HG03565 (cell line): ENCODE measurements at regions not wholly inside any gene's neighbourhood (a gene's known extent, or its start where the extent isn't known, plus 50 kb on each side); places are given as distances from the start of the nearest gene placed in this dataset.
"Not testable (repeated sequence)": the region's sequence is repeated elsewhere in the genome, so short reads cannot be mapped to it uniquely, and the experiment has no call there.

Source experiments
- ATAC-seq: cut with Tn5 transposase; IDR thresholded peaks from one replicate; pipeline ENCODE4 v1.9.1; 2021; ENCODE audit warnings: mild to moderate bottlenecking, moderate library complexity; ENCODE audit not compliant: unreplicated experiment

DNA sequence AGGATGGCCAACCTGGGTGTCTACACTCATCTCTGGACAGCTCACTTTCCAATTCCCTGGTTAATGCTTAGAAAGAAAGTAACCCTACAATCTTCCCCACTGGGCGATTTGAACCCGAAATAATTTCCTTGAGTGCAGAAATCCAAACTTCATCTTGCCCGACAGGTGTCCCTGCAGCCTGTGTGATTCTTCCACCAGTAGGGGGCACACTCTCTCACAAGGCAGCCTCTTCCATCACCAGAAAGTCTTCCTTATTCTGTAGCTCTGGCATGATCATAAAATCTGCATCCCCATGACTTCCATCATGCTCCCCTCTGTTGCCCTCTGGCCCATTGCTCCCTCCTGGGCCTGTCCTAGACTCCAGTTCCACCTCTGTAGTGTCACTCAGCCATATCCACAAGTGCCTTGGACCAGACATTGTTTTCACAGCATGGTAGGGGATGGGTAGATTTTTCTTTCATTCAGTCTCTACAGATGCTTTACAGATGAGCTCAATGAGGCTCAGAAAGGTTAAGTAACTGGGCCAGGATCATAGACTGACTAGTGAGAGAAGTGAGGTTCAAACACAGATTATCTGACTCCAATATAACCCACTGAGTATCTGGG, 170.4 kb upstream of the SPTLC3 start:
- ATAC-seq, result no peak

DNA sequence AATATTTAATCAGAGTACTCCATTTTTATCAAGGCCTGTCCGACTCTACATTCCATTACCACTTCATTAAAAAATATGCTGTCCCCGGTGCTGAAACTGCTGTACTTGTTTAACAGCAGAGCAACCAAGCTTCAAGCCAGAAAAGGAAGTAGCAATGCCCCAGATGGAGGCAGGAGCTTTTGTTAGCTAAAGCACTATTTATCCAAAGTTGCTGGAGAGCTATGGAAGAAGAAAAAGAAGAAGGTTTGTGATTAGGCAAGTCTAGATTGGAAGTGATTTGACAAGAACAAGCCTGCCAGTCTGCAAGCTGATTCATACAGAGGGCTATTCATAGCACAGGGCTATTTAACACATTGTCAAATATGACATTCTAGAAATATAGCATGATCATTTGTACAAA, 160.9 kb upstream of the SPTLC3 start:
- no peak for ATAC-seq

GRCh38 chr20:12849225-12849910, 159.4 kb upstream of the SPTLC3 start:
- no peak for ATAC-seq

- not testable (repeated sequence) for ATAC-seq
Observed at GRCh38 chr20:12857643-12858042, 151.1 kb upstream of the SPTLC3 start.

GRCh38 chr20:12860619-12861247, 148.0 kb upstream of the SPTLC3 start:
- no peak for ATAC-seq

- ATAC-seq, result no peak
Observed at GRCh38 chr20:12869669-12870068, 139.1 kb upstream of the SPTLC3 start.

DNA sequence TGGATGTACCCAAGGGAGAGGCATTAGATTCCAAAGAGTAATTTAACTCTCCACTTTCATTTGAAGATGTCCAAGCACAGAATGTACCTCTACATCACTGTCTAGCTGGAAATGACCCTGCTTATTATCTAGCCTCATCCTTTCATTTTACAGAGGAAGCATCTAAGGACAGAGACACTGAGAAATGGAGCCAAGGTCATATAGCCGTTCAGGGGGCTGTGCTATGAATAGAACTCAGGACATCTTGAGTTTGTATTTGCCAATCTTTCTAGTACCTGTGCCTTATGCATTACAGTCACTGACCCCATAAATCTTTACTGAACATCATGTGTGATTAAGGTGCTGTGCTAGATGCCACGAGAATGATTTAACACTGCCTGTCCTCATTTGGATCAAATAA, 138.2 kb upstream of the SPTLC3 start:
- ATAC-seq, result no peak

DNA sequence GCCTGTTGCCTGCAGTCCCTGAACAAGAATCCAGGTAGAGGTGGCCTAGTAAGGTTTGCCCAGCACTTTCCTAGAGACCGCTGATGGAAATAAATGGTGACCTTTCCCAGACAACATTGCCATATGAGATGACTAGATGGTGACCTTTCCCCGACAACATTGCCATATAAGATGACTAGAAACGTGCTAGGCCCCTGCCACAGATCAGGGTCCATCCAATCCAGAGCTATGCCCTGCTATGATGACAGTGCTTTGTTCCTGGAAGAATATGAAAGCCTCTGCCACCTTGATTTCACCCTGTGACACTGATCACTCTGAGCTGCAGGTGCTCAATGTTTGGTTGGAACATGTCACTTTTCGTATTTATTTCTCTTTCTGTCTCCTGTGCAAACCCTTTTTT, 133.8 kb upstream of the SPTLC3 start:
- no peak for ATAC-seq

GRCh38 chr20:12875510-12875909, 133.3 kb upstream of the SPTLC3 start:
- no peak for ATAC-seq

DNA sequence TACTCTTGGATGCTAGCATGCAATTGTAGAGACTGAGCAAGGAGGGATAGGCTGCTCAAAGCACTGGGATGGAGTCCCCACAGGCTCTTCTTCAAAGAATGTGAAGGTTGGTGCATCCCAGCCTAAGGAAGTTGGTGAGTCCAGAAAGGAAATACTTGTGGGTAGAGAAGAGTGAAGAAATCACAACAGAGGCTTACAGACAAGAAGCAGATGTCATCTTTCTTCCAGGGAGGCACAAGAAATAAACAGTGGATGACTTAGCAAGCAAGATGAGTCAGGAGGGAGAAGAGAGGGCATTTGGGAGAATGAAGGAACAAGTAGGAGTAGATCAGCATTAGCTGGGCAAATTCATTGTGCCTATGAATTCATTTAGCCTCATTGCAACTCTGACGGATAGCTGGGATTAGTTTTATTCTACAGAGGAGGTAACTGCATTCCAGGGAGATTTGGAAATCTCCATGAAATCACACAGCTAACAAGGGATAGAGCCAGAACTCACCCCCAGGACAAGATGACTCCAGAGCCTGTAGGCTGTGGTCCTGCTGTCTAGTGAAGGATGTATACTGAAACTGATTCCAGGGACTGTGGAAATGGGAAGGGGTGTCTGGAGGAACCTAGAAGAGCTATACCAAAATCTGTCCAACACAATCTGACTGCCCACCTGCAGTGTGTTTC, 125.8 kb upstream of the SPTLC3 start:
- ATAC-seq, result no peak

- ATAC-seq, result no peak
Observed at GRCh38 chr20:12883507-12883885, 125.3 kb upstream of the SPTLC3 start.

DNA sequence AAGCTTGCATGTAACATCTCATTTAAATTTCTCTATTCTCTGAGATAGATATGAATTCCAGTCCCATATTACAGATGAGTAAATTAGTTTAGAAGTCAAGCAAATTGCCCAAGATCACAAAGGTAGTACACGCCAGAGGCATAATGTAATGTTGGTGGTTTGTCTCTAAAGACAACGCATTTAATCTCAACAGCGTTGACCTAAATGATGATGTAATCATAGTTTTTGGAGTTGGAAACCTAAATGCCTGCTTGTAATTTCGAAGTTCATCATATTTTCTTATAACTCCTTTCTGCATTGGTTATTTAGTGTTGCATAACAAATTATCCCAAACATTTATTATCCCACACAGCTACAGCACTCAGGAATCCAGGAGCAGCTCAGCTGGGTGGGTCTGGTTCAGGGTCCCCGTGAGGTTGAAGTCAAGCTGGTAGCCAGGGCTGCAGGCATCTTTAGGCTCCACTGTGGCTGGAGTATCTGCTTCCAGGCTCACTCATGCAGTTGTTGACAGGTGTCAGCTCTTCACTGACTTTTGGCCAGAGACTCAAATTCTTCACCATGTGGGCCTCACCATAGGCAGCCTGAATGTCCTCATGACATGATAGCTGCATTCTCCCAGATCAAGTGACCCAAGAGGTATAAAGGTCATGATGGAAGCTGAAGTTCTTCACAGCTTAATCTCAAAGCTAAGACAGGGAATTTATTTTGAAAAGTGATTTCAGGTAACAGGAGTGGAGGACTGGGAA, 122.0 kb upstream of the SPTLC3 start:
- ATAC-seq, result no peak

DNA sequence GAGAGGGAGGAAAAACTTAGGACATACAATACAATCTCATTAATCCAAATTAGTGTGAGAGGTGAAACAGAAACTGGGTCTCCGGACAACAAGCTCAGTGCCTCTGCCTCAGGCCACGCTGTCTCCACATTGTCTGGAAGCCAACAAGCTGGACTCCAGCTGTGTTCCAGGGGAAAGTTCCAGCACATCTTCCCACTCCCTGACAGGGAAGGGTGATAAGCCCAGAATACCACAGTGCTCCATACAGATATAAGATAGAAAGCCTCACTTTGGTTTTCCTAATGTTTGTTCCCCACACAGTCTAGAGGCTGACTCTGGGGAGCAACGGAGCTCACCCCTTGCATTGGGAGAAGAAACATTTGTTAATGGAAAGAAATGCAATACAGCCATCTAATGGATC, 117.1 kb upstream of the SPTLC3 start:
- ATAC-seq, result no peak

DNA sequence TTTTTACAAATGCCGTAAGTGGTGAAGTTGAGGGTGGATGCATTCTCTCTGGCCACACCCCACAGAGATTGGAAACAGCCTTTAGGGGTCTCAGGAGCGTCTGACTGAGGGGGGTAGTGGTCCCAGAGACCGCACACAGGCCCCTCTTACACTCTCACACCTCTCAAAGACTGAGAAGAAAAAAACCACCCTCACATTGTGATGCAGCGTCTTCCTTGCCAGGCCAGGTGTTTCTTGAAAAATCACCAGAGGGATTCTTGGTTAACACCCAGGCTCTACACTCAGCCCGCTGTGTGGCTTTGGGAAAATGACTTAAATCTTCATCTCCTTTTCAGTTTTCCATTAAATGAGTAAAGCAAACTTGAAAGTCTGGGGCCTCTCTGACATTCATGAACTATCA, 115.8 kb upstream of the SPTLC3 start:
- no peak for ATAC-seq

DNA sequence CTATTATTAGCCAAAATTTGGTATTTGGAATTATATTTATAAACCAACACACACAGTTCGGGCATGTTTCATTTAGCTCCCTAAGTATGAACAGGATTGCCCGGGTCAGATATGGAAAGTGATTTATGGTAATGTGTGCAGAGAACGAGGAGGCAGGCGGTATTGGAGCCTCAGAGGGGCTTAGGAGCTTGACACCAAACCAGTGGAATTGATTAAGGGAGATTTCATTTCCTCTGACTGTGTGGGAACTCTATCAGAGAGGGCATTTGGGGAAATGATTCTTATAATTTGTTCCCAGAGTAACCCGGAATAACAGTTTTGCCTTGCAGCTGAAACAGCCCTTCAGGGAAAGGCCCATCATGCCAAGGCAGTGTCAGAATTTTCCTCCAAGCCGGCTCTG, 115.1 kb upstream of the SPTLC3 start:
- ATAC-seq, result no peak

- ATAC-seq, result no peak
Observed at GRCh38 chr20:12894089-12894488, 114.7 kb upstream of the SPTLC3 start.

DNA sequence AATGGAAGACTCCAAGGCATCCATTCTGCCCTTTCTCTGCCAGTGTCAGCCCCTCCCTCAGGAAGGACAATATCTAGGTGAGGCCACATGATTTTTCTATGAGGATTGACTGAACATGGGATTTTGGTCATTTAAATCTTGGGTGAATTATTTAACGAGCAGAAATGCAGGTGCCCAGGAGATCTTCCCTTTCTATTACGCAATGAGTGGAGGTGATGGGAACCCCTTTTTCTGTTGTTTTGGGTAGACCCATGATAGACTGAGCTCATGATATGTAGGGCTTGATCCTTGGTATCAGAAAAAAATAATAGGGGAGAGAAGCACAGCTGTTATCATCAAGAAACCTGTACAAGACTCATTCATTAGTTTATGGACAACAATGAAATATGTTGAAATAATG, 112.6 kb upstream of the SPTLC3 start:
- ATAC-seq, result no peak

- ATAC-seq, result no peak
Observed at GRCh38 chr20:12902992-12903391, 105.8 kb upstream of the SPTLC3 start.

DNA sequence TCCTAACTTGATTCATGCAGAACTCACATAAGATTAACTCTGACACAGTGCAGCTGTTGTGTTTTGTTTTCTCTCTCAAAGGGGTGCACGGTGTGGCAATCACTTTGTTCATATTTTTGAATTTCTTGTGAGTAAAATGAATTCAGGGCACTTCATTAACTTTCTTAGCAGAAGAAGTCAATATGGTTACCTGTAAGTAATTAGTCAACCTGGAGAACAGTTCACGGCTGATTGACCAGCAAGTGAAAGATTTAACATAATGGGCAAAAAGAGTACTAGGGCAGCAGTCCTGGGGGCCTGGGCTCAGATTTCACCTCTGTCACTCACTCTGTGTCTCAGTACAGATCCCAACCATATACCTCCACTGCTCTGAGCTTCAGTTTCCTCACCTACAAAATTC, 102.4 kb upstream of the SPTLC3 start:
- no peak for ATAC-seq

GRCh38 chr20:12911372-12911771, 97.4 kb upstream of the SPTLC3 start:
- ATAC-seq, result no peak

- ATAC-seq, result no peak
Observed at GRCh38 chr20:12913781-12914443, 94.9 kb upstream of the SPTLC3 start.
